Gastroesophageal sphincter (tissue), 4 donors: ENCODE measurements at regions not wholly inside any gene's neighbourhood (a gene's known extent, or its start where the extent isn't known, plus 50 kb on each side); places are given as distances from the start of the nearest gene placed in this dataset.

Experiments
- ATAC-seq: fragments of 150-250 bp; one replicate; pipeline ENCODE4 v1.9.1; 2016; ENCODE audit warnings: mild to moderate bottlenecking, moderate library complexity
- H3K27ac ChIP-seq, 4 donors: fragments of 200-600 bp; sonication (generic) in 3 of 4; 1 replicate in 3 of 4; 2 replicates in 1 of 4; pipeline ENCODE4 v1.5.1; 2016 to 2019
- H3K27me3 ChIP-seq: fragments of 200-600 bp; sonication (generic); one replicate; pipeline ENCODE4 v1.5.1; 2019
- H3K36me3 ChIP-seq, 2 donors: fragments of 200-600 bp; sonication (generic); one replicate each; pipeline ENCODE4 v1.5.1; 2019; ENCODE audit warnings: control low read depth in 1 of 2
- H3K4me1 ChIP-seq, 3 donors: fragments of 200-600 bp; sonication (generic); 1 replicate in 2 of 3; 2 replicates in 1 of 3; pipeline ENCODE4 v1.5.1; 2016 to 2019; ENCODE audit warnings: control low read depth in 2 of 3
- H3K4me3 ChIP-seq, 2 donors: fragments of 200-600 bp; sonication (generic); one replicate each; pipeline ENCODE4 v1.5.1; 2019; ENCODE audit warnings: mild to moderate bottlenecking in 1 of 2, moderate library complexity in 1 of 2
- H3K9me3 ChIP-seq, 3 donors: fragments of 200-600 bp; sonication (generic); one replicate each; pipeline ENCODE4 v1.5.1; 2017 to 2019; ENCODE audit warnings: control low read depth in 2 of 3
- EP300 ChIP-seq: sonication (generic); formaldehyde crosslinking; IDR thresholded peaks from one replicate; pipeline ENCODE4 v1.6.1; 2017; ENCODE audit warnings: antibody characterized with exemption, mild to moderate bottlenecking
- POLR2A ChIP-seq, 2 donors: fragments of 450-650 bp; IDR thresholded peaks; one replicate each; pipeline ENCODE4 v1.6.1; 2017; ENCODE audit warnings: antibody characterized with exemption in 2 of 2, mild to moderate bottlenecking in 2 of 2, moderate library complexity in 1 of 2
- POLR2AphosphoS5 ChIP-seq: sonication (generic); formaldehyde crosslinking; IDR thresholded peaks from one replicate; pipeline ENCODE4 v1.6.1; 2017; ENCODE audit warnings: antibody characterized with exemption
- WGBS, 2 donors: methylation state at CpG; one replicate each; pipeline ENCODE4 v1.1.5; 2018; ENCODE audit warnings: low coverage in 1 of 2; 5-methylcytosine and 5-hydroxymethylcytosine counted together
- TF ChIP-seq, protein P1 (sequence below), 4 experiments: fragments of 200-600 bp in 2 of 4; fragments of 450-650 bp in 2 of 4; sonication (generic) in 1 of 4; IDR thresholded peaks; one replicate each; pipeline ENCODE4 v1.5.1; 2017 to 2019; ENCODE audit warnings: antibody characterized with exemption in 4 of 4, mild to moderate bottlenecking in 2 of 4, moderate library complexity in 2 of 4

DNA sequence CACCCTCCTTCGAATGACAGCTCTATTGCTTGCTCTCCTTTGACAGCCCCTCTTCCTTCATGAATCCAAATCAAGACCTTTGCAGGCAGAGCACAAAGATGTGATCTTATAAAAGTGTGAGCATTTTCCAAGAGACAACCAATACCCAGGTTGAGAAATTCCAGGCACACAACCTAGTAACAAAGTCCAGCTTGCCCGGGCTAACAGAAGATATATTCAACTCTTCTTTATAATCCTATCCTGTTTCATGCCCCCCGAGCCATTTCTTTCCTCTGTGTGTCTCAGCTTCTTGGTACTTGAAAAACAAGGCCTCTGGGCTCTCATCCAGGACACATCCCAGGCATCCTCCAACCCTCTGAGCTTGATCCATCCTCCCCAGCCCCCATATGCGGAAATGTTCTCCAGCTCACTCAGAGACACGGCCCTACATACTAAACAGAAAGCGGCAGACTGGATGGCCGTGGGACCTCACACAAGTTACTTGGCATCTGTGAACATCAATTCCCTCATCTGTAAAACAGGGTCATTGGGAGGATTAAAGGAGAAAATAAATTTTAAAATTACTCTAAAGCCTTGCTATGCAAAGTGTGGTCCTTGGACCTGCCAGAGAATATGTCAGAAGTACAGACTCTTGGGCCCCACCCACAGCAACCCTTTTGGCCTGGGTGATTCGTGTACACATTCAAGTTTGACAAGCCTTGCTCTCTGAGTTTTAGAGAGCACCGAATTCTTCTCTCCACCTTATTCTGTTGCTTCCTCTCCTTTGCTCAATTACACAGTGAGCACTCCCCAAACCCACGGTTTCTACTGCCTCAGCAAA, 627.0 kb downstream of the BCOR start:
- ATAC-seq, result peak; percentile 69
- Histone ChIP-seq H3K4me3 (no peak overlapping the region), H3K4me1 (peaks cover 0 to 9% (median 4%) of the 10 kb centered on the region in 3 donors), H3K27ac (peak overlapping the region in 3 of 4 donors; percentile 58 to 69 (median 61)), H3K36me3 (no peaks in the 10 kb centered on the region), H3K27me3 (no peaks in the 10 kb centered on the region), H3K9me3 (no peaks in the 10 kb centered on the region)
- WGBS, 2 donors, result 25 to 49% methylated on average over 2 to 6 of the region's 10 CpGs
- no peak for TF ChIP-seq POLR2A (IDR thresholded peaks at IDR 0.05)
- TF ChIP-seq, protein P1, sequence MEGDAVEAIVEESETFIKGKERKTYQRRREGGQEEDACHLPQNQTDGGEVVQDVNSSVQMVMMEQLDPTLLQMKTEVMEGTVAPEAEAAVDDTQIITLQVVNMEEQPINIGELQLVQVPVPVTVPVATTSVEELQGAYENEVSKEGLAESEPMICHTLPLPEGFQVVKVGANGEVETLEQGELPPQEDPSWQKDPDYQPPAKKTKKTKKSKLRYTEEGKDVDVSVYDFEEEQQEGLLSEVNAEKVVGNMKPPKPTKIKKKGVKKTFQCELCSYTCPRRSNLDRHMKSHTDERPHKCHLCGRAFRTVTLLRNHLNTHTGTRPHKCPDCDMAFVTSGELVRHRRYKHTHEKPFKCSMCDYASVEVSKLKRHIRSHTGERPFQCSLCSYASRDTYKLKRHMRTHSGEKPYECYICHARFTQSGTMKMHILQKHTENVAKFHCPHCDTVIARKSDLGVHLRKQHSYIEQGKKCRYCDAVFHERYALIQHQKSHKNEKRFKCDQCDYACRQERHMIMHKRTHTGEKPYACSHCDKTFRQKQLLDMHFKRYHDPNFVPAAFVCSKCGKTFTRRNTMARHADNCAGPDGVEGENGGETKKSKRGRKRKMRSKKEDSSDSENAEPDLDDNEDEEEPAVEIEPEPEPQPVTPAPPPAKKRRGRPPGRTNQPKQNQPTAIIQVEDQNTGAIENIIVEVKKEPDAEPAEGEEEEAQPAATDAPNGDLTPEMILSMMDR (IDR thresholded peaks at IDR 0.05), result no peak
- TF ChIP-seq POLR2AphosphoS5, result no peak
- no peak for TF ChIP-seq EP300

DNA sequence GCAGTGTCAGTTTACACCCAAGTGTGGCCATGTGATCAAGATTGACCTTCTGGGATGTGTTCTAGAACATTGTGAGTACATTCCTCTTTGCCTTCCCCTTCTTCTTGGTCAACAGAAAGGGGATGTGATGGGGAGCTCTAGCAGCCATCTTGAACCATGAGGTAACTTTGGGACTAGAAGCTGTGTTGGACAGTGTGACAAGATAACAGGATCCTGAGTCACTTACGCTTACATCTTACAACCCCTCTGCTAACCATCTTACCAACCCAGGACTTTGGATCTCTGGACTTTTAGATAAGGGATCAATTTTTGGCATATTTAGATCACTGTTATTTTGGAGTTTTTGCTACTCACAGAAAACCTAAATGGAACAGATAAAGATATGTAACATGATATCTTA, 625.6 kb downstream of the BCOR start:
- Histone ChIP-seq H3K27ac (peak overlapping the region in 2 of 4 donors; percentile 58 to 61), H3K4me1 (peaks cover 0 to 17% (median 4%) of the 10 kb centered on the region in 3 donors), H3K4me3 (no peak overlapping the region), H3K36me3 (no peaks in the 10 kb centered on the region), H3K9me3 (no peaks in the 10 kb centered on the region), H3K27me3 (no peaks in the 10 kb centered on the region)
- WGBS, 2 donors, result no CpG with 5 or more reads among the region's 1 CpG
- no peak for ATAC-seq
- TF ChIP-seq EP300, result no peak
- TF ChIP-seq POLR2A (IDR thresholded peaks at IDR 0.05), result no peak
- TF ChIP-seq, protein P1 (IDR thresholded peaks at IDR 0.05), result no peak
- TF ChIP-seq POLR2AphosphoS5, result no peak

DNA sequence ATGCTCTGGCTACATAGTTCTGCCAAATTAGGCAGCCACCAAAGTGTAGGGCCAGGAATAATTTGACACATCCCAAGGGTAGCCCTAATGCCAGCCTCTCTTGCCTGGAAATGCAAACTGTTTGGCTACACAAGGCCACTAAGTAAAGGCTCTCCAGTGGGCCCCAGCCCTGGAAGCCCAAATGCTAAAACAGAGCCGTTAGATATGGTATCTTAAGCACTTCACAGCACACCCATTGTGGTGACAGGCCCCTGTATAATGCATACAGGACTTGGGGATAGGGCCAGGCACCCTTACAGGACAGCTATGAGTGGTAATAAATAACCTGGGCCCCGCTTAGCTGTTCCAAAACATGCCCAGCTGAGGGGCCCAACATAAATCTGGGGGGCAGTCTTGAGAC, 623.9 kb downstream of the BCOR start:
- Histone ChIP-seq H3K27ac (peak overlapping the region in 1 of 4 donors; percentile 5), H3K9me3 (no peaks in the 10 kb centered on the region), H3K27me3 (no peaks in the 10 kb centered on the region), H3K4me3 (no peak overlapping the region), H3K36me3 (no peaks in the 10 kb centered on the region), H3K4me1 (peaks cover 0 to 25% (median 4%) of the 10 kb centered on the region in 3 donors)
- ATAC-seq, result no peak
- no peak for TF ChIP-seq POLR2AphosphoS5
- TF ChIP-seq EP300, result no peak
- TF ChIP-seq, protein P1 (IDR thresholded peaks at IDR 0.05), result no peak
- no peak for TF ChIP-seq POLR2A (IDR thresholded peaks at IDR 0.05)
- 0% methylated on average over 1 of the region's 2 CpGs; no CpG with 5 or more reads in 1 of the 2 donors for WGBS, 2 donors

DNA sequence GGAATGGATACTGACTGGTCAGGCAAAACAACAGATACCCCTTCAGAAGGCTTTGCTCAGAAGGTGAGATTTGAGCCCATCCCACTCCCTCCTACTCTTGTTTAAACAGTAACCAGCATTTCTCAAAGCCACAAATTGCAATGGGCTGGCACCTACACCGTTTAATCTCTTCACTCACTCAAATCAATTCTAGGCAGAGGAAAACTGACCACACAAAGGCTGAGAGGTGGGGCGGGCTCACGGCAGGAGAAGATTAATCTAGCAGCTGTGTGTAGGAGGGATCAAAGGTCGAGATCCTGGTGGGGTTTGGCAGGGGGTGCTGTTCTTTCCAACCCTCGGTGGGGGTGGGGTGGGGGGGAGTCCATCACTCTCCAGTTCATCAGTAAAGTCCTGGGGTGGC, 622.4 kb downstream of the BCOR start:
- Histone ChIP-seq H3K9me3 (no peaks in the 10 kb centered on the region), H3K36me3 (no peaks in the 10 kb centered on the region), H3K27me3 (no peaks in the 10 kb centered on the region), H3K4me1 (peaks cover 0 to 25% (median 4%) of the 10 kb centered on the region in 3 donors), H3K4me3 (no peak overlapping the region), H3K27ac (no peak overlapping the region)
- no peak for ATAC-seq
- TF ChIP-seq POLR2AphosphoS5 (no peak), EP300 (no peak), POLR2A (IDR thresholded peaks at IDR 0.05) (no peak)
- TF ChIP-seq, protein P1 (IDR thresholded peaks at IDR 0.05), result no peak
- 58 to 80% methylated on average over 1 to 4 of the region's 5 CpGs for WGBS, 2 donors

DNA sequence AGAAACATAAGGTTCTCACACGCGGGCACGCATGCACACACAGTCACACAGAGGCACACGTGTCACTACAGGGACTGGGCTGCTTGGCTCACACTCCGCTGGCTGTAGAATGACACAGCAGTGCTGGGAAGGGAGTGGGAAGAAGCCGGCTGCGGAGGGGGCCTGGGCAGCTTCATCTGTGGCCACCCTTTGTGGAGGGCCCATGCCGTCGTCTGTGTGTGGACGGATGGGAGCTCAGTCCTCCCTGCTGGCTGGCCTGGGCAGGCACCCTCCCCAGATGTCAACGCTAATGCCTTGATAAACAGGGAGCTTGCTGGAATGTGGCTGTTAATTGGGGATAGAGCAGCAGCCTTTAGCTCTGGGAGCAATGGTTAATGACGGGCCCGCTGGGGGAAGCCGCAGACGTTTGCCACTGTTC, 621.1 kb downstream of the BCOR start:
- Histone ChIP-seq H3K4me1 (peaks cover 0 to 19% (median 0%) of the 10 kb centered on the region in 3 donors), H3K9me3 (no peaks in the 10 kb centered on the region), H3K27ac (peak overlapping the region in 3 of 4 donors; percentile 7 to 50 (median 24)), H3K36me3 (no peaks in the 10 kb centered on the region), H3K4me3 (no peak overlapping the region), H3K27me3 (no peaks in the 10 kb centered on the region)
- TF ChIP-seq POLR2A (IDR thresholded peaks at IDR 0.05), result no peak
- TF ChIP-seq EP300, result no peak
- TF ChIP-seq, protein P1 (IDR thresholded peaks at IDR 0.05), result no peak
- no peak for TF ChIP-seq POLR2AphosphoS5
- no peak for ATAC-seq
- WGBS, 2 donors, result no CpG with 5 or more reads among the region's 15 CpGs
